ENCODE measurements at regions not wholly inside any gene's neighbourhood (a gene's known extent, or its start where the extent isn't known, plus 50 kb on each side); places are given as distances from the start of the nearest gene placed in this dataset.

DNA sequence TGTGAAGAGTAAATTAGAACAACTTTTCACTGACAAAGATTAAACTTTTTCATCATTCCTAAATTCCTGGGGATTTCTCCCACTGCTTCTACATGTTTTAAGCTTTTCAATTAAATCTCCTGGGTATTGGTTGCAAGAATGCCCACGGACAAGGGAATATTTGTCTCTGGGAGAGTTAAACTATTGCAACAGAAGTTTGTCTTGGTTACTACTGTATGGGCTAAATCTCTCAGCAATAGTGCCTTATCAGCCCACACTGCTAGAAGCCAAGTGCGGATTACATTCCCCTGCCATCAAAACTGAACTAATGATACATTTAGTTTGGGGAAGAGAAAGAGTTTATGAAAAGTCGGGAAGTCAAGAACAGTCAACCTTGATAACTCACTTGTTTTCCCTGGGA lies 528.2 kb upstream of the C9orf72 start:
- Histone ChIP-seq H3K23me2 (ENCODE audit: insufficient read length, low read depth, low read length, poor library complexity, severe bottlenecking) (no peaks in the 10 kb centered on the region), H4K8ac (replicated peaks; ENCODE audit: insufficient read length, low read depth, low read length) (no peak overlapping the region), H3K4me2 (ENCODE audit: insufficient read depth, insufficient read length, low read length) (no peak overlapping the region), H3K23ac (ENCODE audit: insufficient read length, low read depth, low read length) (no peak overlapping the region), H3K27ac (ENCODE audit: insufficient read length, low read depth, low read length) (no peak overlapping the region), H3K9ac (ENCODE audit: extremely low read depth, insufficient read length, low read length) (no peak overlapping the region), H3K14ac (ENCODE audit: insufficient read depth, low read length) (no peak overlapping the region), H2AK5ac (ENCODE audit: insufficient read length, low read length) (no peak overlapping the region), H2AFZ (ENCODE audit: low read length) (no peak overlapping the region), H2BK15ac (ENCODE audit: low read depth, low read length) (no peak overlapping the region), H3K9me3 (ENCODE audit: control insufficient read depth, low read depth, low read length) (no peaks in the 10 kb centered on the region), H2BK5ac (ENCODE audit: insufficient read length, low read length) (no peak overlapping the region), H3K27me3 (ENCODE audit: insufficient read depth, low read length) (no peaks in the 10 kb centered on the region), H3K4me1 (ENCODE audit: insufficient read depth, low read length) (no peaks in the 10 kb centered on the region), H3K56ac (ENCODE audit: insufficient read length, low read depth, low read length) (no peak overlapping the region), H4K20me1 (ENCODE audit: control insufficient read depth, insufficient read depth, insufficient read length) (no peaks in the 10 kb centered on the region), H2BK12ac (ENCODE audit: insufficient read length, low read depth, low read length) (no peak overlapping the region), H4K5ac (ENCODE audit: insufficient read length, low read depth, low read length) (no peak overlapping the region), H3T11ph (ENCODE audit: low read length) (no peak overlapping the region), H3K4ac (ENCODE audit: low read depth, low read length) (no peak overlapping the region), H3K18ac (ENCODE audit: insufficient read length, low read depth, low read length) (no peak overlapping the region), H3K79me1 (ENCODE audit: insufficient read depth, low read depth, low read length, poor library complexity, severe bottlenecking) (no peaks in the 10 kb centered on the region), H4K91ac (ENCODE audit: insufficient read length, low read depth, low read length) (no peak overlapping the region), H2BK20ac (ENCODE audit: low read depth, low read length, poor library complexity, severe bottlenecking) (no peak overlapping the region), H3K79me2 (ENCODE audit: insufficient read depth, low read length) (no peaks in the 10 kb centered on the region), H2BK120ac (ENCODE audit: low read depth, low read length, poor library complexity, severe bottlenecking) (no peak overlapping the region)
- Mint-ChIP-seq H3K4me3 (no peak overlapping the region), H3K4me1 (0 out of 4 replicates have a peak, but pooled peaks cover 0 to 3% of the 10 kb centered on the region in 2 experiments), H3K36me3 (ENCODE audit: insufficient read depth in 1 of 3, low read depth in 3 of 3) (peaks cover 0 to 6% (median 6%) of the 10 kb centered on the region in 3 experiments; a peak in 4 of 7 replicates), H3K27ac (no peak overlapping the region), H3K9me3 (peaks cover 4 to 6% of the 10 kb centered on the region in 2 experiments; a peak in 4 of 5 replicates), H3K27me3 (ENCODE audit: low read depth) (no peaks in the 10 kb centered on the region)
- TF ChIP-seq, protein P1, sequence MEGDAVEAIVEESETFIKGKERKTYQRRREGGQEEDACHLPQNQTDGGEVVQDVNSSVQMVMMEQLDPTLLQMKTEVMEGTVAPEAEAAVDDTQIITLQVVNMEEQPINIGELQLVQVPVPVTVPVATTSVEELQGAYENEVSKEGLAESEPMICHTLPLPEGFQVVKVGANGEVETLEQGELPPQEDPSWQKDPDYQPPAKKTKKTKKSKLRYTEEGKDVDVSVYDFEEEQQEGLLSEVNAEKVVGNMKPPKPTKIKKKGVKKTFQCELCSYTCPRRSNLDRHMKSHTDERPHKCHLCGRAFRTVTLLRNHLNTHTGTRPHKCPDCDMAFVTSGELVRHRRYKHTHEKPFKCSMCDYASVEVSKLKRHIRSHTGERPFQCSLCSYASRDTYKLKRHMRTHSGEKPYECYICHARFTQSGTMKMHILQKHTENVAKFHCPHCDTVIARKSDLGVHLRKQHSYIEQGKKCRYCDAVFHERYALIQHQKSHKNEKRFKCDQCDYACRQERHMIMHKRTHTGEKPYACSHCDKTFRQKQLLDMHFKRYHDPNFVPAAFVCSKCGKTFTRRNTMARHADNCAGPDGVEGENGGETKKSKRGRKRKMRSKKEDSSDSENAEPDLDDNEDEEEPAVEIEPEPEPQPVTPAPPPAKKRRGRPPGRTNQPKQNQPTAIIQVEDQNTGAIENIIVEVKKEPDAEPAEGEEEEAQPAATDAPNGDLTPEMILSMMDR (conservative IDR thresholded peaks at IDR 0.05), result no peak
- no peak for DNase-seq
- WGBS (ENCODE audit: extremely low coverage, insufficient read length, low lambda C conversion rate), result no CpG with 5 or more reads among the region's 3 CpGs

All from H9 (cell line).